ENCODE measurements at regions not wholly inside any gene's neighbourhood (a gene's known extent, or its start where the extent isn't known, plus 50 kb on each side); places are given as distances from the start of the nearest gene placed in this dataset.

- TF ChIP-seq CTCF (IDR thresholded peaks at IDR 0.05) (no peak), POLR2A (IDR thresholded peaks at IDR 0.05) (no peak)
Observed at GRCh38 chrX:5788910-5789309, 439.8 kb downstream of the NLGN4X start.
